OCI-LY3 (cell line): ENCODE measurements at regions not wholly inside any gene's neighbourhood (a gene's known extent, or its start where the extent isn't known, plus 50 kb on each side); places are given as distances from the start of the nearest gene placed in this dataset.

Source experiments
- EZH2phosphoT487 ChIP-seq: fragments of 200-600 bp; shearing (Covaris generic); IDR thresholded peaks from 2 replicates; pipeline ENCODE4 v1.6.1; 2018; ENCODE audit warnings: antibody characterized with exemption, mixed run types, low read depth
- TF ChIP-seq, protein P1 (sequence below): fragments of 200-600, 300-600 bp; sonication (generic); IDR thresholded peaks from 2 replicates; pipeline ENCODE4 v1.5.1; 2014; ENCODE audit warnings: antibody characterized with exemption, low read length, low read depth

DNA sequence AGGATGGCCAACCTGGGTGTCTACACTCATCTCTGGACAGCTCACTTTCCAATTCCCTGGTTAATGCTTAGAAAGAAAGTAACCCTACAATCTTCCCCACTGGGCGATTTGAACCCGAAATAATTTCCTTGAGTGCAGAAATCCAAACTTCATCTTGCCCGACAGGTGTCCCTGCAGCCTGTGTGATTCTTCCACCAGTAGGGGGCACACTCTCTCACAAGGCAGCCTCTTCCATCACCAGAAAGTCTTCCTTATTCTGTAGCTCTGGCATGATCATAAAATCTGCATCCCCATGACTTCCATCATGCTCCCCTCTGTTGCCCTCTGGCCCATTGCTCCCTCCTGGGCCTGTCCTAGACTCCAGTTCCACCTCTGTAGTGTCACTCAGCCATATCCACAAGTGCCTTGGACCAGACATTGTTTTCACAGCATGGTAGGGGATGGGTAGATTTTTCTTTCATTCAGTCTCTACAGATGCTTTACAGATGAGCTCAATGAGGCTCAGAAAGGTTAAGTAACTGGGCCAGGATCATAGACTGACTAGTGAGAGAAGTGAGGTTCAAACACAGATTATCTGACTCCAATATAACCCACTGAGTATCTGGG, 170.4 kb upstream of the SPTLC3 start:
- TF ChIP-seq, protein P1, sequence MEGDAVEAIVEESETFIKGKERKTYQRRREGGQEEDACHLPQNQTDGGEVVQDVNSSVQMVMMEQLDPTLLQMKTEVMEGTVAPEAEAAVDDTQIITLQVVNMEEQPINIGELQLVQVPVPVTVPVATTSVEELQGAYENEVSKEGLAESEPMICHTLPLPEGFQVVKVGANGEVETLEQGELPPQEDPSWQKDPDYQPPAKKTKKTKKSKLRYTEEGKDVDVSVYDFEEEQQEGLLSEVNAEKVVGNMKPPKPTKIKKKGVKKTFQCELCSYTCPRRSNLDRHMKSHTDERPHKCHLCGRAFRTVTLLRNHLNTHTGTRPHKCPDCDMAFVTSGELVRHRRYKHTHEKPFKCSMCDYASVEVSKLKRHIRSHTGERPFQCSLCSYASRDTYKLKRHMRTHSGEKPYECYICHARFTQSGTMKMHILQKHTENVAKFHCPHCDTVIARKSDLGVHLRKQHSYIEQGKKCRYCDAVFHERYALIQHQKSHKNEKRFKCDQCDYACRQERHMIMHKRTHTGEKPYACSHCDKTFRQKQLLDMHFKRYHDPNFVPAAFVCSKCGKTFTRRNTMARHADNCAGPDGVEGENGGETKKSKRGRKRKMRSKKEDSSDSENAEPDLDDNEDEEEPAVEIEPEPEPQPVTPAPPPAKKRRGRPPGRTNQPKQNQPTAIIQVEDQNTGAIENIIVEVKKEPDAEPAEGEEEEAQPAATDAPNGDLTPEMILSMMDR = peak; percentile 64
- TF ChIP-seq EZH2phosphoT487 = no peak
